IPS-15b (cell line): ENCODE measurements at regions not wholly inside any gene's neighbourhood (a gene's known extent, or its start where the extent isn't known, plus 50 kb on each side); places are given as distances from the start of the nearest gene placed in this dataset.

Experiments
- H3K27me3 ChIP-seq: one replicate; pipeline ENCODE4 v1.6.1; 2013; ENCODE audit warnings: low read length; ENCODE audit not compliant: control insufficient read depth, insufficient read depth
- H3K36me3 ChIP-seq: one replicate; pipeline ENCODE4 v1.6.1; 2013; ENCODE audit warnings: low read length; ENCODE audit not compliant: control insufficient read depth, insufficient read depth
- H3K4me1 ChIP-seq: one replicate; pipeline ENCODE4 v1.6.1; 2013; ENCODE audit warnings: mild to moderate bottlenecking, low read length; ENCODE audit not compliant: control insufficient read depth, insufficient read depth
- H3K4me3 ChIP-seq: one replicate; pipeline ENCODE4 v1.5.1; 2013; ENCODE audit warnings: low read depth, low read length
- H3K9ac ChIP-seq: one replicate; pipeline ENCODE4 v1.6.1; 2013; ENCODE audit warnings: low read depth, mild to moderate bottlenecking, low read length
- H3K9me3 ChIP-seq: one replicate; pipeline ENCODE4 v1.6.1; 2013; ENCODE audit warnings: mild to moderate bottlenecking, low read length; ENCODE audit not compliant: control insufficient read depth, insufficient read depth

DNA sequence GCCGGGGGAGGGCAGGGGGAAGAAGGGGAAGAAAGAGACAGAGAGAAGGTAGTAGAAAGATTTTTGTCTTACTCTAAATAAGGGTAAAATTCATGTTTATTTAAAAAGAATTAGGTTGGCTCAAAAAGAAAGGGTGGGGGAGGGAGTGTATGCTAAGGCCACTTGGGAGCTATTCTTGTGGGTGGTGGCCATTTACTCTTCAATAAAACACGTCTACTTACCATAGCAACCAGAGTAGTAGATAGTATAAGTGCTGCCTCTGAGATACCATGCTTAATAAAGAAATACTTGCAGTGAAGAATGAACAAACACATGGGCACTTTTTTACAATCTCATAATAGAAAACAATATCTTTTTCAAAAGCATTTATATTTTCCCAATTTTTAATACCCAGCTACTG is 538.1 kb upstream of the PTBP2 start:
- H3K36me3 ChIP-seq = no peaks in the 10 kb centered on the region
- H3K4me3 ChIP-seq = no peak overlapping the region
- H3K27me3 ChIP-seq = no peaks in the 10 kb centered on the region
- H3K9me3 ChIP-seq = no peaks in the 10 kb centered on the region
- peaks cover 22% of the 10 kb centered on the region for H3K4me1 ChIP-seq
- no peak overlapping the region for H3K9ac ChIP-seq

DNA sequence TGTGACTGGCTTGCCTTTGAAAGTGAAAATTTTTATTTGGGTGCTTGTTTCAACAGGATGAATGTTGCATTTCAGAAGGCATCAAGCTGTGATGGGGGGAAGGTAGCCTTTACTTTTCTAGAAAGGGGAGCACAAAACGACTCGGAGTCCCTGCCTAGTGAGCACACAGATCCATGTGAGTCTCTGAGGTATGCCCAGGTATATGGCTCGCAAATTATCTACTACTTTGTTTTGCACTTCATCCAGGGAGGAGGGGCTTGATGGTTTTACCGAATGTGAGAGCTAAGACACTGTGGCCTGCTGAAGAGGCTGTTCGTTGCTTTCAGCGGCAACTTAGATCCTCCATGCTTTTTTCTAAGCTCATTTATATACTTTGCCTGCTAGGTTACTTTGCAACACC is 537.7 kb upstream of the PTBP2 start:
- H3K9me3 ChIP-seq = no peaks in the 10 kb centered on the region
- H3K4me1 ChIP-seq = peaks cover 22% of the 10 kb centered on the region
- H3K9ac ChIP-seq = no peak overlapping the region
- H3K36me3 ChIP-seq = no peaks in the 10 kb centered on the region
- H3K4me3 ChIP-seq = no peak overlapping the region
- no peaks in the 10 kb centered on the region for H3K27me3 ChIP-seq

DNA sequence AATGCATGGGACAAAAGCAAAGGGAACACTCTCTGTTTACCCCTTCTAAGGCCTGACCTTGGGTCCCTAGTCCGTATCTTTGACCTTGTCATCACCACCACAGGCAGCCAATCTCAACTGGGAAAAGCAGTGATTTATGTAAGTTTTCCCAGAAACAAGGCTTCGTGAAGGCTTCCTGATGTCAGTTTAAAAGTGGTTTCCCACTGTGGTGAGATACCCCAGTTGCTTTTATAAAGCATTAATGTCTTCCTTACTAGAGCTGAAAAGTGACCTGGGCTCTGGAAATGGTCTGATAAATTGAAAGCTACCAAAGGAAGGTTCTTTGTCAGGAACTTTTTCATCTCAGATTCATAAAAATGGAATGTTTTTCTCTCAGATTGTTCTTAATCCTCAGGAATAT is 536.4 kb upstream of the PTBP2 start:
- Histone ChIP-seq H3K9ac (no peak overlapping the region), H3K4me1 (peaks cover 22% of the 10 kb centered on the region), H3K36me3 (no peaks in the 10 kb centered on the region), H3K4me3 (no peak overlapping the region), H3K27me3 (no peaks in the 10 kb centered on the region), H3K9me3 (no peaks in the 10 kb centered on the region)

DNA sequence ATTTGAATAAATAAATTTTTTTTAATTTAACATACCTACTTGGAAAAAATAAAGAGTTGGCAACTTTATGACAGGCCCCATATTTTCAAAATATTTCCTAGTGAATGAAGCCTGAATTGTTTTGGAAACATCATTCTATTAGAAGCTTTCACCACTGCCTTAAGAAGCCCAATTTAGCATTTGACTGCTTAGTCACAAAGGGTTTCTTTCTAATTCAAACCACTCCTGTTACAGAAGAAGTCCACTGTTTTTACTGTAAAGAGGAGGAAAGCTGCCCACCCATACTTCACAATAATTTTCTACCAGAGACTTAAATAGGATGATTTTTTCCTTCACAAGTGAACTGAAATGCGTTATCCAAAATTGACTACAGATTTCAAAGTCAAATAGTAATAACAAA is 534.6 kb upstream of the PTBP2 start:
- Histone ChIP-seq H3K27me3 (no peaks in the 10 kb centered on the region), H3K4me3 (no peak overlapping the region), H3K9ac (no peak overlapping the region), H3K4me1 (peaks cover 22% of the 10 kb centered on the region), H3K9me3 (no peaks in the 10 kb centered on the region), H3K36me3 (no peaks in the 10 kb centered on the region)

DNA sequence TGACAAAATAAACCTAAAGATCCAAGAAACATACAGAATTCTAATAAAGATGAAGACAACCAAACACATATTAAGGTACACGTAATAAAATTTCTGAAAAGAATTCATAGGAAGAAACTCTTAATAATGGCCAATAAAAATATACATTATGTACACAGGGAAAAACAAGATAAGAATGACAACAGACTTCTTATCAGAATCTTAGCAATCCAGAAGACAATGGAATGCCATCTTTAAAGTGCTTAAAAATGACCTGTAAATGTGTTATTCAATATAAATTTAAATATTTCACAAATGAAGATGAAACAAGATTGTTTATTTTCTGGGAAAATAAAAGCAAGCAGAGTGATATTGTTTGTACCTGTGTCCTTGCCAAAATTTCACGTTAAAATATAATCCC is 530.4 kb upstream of the PTBP2 start:
- Histone ChIP-seq H3K4me1 (peaks cover 13% of the 10 kb centered on the region), H3K9ac (no peak overlapping the region), H3K4me3 (no peak overlapping the region), H3K27me3 (no peaks in the 10 kb centered on the region), H3K9me3 (peaks cover 10% of the 10 kb centered on the region), H3K36me3 (no peaks in the 10 kb centered on the region)

DNA sequence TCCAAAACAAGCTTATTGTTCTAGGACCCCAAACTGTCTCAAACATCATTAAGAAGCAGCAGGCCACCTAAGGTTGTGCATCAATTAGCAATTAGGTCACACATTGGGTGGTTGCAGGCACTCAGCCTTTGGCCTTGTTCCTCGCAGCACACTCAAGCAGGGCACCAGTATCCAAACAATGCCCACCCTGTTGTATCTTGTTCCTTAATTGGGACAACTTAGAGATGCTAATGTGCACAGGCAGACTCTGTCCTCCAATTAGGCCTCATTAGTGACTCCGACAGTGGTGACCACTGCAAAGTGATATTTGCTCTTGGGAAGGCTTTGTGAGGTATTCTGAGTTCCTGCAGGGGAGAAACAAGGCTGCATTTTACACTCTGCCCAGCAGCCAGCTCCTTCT is 515.1 kb upstream of the PTBP2 start:
- no peaks in the 10 kb centered on the region for H3K27me3 ChIP-seq
- no peaks in the 10 kb centered on the region for H3K4me1 ChIP-seq
- H3K36me3 ChIP-seq = no peaks in the 10 kb centered on the region
- no peak overlapping the region for H3K9ac ChIP-seq
- no peaks in the 10 kb centered on the region for H3K9me3 ChIP-seq
- no peak overlapping the region for H3K4me3 ChIP-seq

DNA sequence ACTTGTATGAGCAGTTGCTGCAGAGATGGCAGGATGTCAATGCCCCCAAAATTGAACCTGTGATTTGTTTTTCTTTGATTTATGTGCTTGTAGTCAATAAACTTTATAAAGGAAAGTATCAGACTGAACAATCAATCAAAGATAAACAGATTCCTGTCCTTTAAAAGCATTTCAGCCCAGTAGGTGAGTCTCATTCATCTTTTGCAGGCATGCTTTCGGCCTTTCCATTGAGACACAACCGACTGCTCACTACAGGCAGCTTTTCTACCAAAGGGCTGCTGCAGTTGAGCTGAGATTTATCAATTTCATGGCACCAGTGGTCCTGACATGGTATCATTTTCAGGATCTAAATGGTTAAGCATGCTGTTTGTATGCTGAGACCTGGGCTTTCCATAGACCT is 513.6 kb upstream of the PTBP2 start:
- H3K4me3 ChIP-seq = no peak overlapping the region
- no peaks in the 10 kb centered on the region for H3K36me3 ChIP-seq
- H3K4me1 ChIP-seq = no peaks in the 10 kb centered on the region
- H3K9me3 ChIP-seq = no peaks in the 10 kb centered on the region
- no peak overlapping the region for H3K9ac ChIP-seq
- no peaks in the 10 kb centered on the region for H3K27me3 ChIP-seq

DNA sequence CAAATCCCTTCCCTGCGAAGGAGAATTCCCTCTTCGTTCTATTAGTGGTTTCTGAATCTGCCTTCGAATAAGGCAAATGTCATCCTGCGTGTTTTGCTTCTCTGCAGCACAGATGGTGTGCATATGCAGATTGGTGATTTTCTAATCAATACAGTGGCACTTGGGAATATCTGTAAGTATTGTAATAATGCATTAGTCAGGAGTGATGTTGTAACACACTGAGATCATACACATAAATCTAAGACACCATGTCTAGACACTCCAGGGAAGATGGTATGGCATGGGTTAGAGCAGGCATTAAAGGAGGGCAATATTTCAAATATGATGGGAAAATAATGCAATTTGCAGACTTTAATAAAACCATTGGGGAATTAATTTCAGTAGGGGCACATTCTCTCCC is 513.2 kb upstream of the PTBP2 start:
- no peak overlapping the region for H3K9ac ChIP-seq
- H3K4me3 ChIP-seq = no peak overlapping the region
- no peaks in the 10 kb centered on the region for H3K4me1 ChIP-seq
- H3K27me3 ChIP-seq = no peaks in the 10 kb centered on the region
- H3K36me3 ChIP-seq = no peaks in the 10 kb centered on the region
- H3K9me3 ChIP-seq = no peaks in the 10 kb centered on the region

DNA sequence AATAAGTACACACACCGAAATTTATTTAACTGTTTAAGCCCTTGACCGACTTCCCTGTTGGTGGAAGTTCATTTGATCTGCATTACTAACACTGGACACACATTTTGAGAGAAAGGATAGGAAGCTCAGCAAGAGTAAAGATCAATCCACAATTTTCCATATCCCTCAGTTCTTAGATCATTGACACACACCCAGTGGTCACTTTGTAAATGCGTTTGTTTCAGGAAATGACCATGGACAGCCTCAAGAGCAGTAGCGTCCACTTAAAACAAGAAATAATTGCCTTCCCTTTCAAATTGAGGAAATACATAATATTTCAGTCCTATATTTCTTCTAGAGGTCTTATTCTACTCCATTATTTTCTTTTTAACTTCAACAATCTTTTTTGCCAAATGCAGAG is 511.5 kb upstream of the PTBP2 start:
- H3K4me1 ChIP-seq = no peaks in the 10 kb centered on the region
- H3K9me3 ChIP-seq = no peaks in the 10 kb centered on the region
- H3K27me3 ChIP-seq = no peaks in the 10 kb centered on the region
- H3K4me3 ChIP-seq = no peak overlapping the region
- H3K9ac ChIP-seq = no peak overlapping the region
- H3K36me3 ChIP-seq = no peaks in the 10 kb centered on the region

DNA sequence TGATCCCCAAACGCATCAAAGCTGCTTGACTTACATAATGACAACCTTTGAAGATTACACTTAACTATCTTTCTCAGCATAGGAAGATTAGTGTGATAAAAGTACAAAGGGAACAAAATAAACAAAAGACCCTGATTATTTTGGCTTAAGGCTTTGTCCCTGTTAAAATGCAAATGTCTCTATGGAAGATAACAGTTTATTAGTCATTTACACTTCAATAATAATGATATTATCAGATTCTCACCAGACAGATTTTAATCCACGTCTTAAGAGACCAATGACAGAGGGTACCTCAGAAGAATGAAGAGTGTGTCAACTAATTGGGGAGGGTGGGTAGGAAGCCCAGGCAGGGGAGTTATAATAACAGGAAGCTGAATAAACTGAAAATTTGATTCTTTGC is 510.4 kb upstream of the PTBP2 start:
- Histone ChIP-seq H3K36me3 (no peaks in the 10 kb centered on the region), H3K9me3 (no peaks in the 10 kb centered on the region), H3K9ac (no peak overlapping the region), H3K4me3 (no peak overlapping the region), H3K27me3 (no peaks in the 10 kb centered on the region), H3K4me1 (no peaks in the 10 kb centered on the region)

DNA sequence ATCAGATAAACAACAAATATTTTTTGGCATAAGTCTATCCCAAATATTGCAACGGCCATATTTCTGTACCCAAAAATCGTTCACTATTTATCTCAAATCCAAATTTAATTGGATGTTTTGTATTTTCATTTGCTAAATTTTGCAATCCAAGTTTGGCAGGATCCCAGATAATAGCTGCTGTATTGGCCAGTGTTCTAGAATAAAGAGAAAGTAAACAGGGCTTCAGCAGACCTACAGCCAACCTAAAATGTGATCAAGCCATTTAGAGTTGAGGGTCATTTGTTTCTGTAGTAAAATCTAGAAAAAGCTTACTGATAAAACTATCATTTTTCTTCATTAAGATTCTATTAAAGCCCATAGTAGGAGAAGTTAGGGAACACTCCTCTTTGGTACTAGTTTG is 506.6 kb upstream of the PTBP2 start:
- Histone ChIP-seq H3K36me3 (no peaks in the 10 kb centered on the region), H3K4me1 (no peaks in the 10 kb centered on the region), H3K9ac (no peak overlapping the region), H3K27me3 (no peaks in the 10 kb centered on the region), H3K4me3 (no peak overlapping the region), H3K9me3 (no peaks in the 10 kb centered on the region)

DNA sequence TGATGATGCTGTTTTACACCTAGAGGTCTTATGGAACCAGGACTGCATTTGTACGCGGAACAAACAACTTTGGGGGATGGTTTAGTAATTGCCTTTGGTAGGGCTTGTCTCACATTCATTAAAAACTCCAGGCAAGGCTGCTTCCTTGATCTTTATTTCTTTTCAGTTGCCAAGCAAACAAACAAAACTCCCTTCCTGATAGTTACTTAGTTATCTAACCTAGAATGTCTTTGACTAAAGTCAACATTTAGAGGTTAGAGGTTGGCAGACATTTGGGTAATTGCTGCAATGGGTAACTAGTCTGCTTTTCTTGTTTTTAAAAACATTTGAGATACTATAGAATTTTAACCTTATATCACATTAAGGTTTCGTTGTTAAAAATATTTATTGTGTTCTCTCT is 500.9 kb upstream of the PTBP2 start:
- no peak overlapping the region for H3K9ac ChIP-seq
- no peak overlapping the region for H3K4me3 ChIP-seq
- no peaks in the 10 kb centered on the region for H3K36me3 ChIP-seq
- H3K27me3 ChIP-seq = no peaks in the 10 kb centered on the region
- no peaks in the 10 kb centered on the region for H3K9me3 ChIP-seq
- no peaks in the 10 kb centered on the region for H3K4me1 ChIP-seq

DNA sequence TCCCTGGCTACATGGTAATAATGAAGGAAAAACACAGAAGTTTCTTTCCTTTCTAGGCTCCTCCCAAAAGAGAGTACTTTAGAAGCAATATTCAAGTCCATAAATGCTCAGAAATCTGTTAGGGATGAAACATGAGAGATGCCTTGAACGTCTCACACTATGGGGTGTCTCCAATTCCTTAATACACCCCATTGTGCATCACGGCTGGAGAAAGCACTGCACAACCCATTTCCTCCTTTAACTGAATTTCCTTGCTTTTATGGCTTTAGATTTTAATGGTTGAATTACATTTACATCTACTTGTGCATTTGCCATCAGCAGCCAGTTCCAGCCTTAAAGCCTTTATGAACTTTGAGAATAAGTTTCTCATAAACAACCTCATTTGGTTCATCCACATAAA is 498.9 kb upstream of the PTBP2 start:
- Histone ChIP-seq H3K36me3 (no peaks in the 10 kb centered on the region), H3K4me1 (no peaks in the 10 kb centered on the region), H3K27me3 (no peaks in the 10 kb centered on the region), H3K4me3 (no peak overlapping the region), H3K9ac (no peak overlapping the region), H3K9me3 (no peaks in the 10 kb centered on the region)
